NCI-H187 treated with DMSO at 0.1 percent for 48 hours (cell line): ENCODE measurements at regions not wholly inside any gene's neighbourhood (a gene's known extent, or its start where the extent isn't known, plus 50 kb on each side); places are given as distances from the start of the nearest gene placed in this dataset.
"Not testable (repeated sequence)": the region's sequence is repeated elsewhere in the genome, so short reads cannot be mapped to it uniquely, and the experiment has no call there.

Experiments
- DNase-seq: peaks from one replicate; lab custom pipeline; 2025; lab: John Stamatoyannopoulos, UW

DNA sequence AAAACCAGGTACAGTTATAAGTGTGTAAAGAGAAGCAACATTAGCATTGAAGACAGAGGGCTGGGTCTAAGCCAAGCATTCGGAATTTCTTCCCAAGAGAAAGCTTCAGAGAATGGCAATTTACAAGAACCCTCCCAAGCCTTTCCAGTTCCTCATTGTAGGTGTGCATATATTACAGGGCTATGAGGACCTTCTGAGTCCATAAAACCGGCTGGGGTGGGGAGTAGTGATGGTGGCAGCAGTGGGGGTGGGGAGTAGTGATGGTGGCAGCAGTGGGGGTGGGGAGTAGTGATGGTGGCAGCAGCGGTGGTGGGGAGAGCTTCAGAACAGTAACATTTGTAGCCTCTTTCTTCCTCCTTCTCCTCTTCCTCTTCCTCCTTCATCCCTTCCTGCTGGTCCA, 368.7 kb upstream of the UMPS start:
- no peak for DNase-seq

DNA sequence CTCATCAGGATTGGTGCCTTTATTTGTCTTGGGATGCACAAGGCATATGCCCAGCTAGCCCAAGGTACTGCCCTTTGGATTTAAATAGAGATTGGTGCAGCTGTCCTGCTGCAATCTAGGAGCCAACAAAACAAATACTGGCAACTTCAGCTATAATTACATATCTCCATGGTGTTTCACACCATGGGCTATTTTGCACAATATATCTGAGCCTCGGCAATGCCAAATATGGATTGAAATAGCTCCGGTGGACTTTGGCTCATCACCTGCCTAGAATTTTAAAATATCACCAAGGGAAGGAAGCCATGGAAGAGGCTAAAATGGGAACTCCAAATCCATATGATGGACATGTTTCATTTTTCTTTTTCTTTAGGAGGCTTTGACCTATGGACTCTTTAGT, 367.8 kb upstream of the UMPS start:
- no peak for DNase-seq

DNA sequence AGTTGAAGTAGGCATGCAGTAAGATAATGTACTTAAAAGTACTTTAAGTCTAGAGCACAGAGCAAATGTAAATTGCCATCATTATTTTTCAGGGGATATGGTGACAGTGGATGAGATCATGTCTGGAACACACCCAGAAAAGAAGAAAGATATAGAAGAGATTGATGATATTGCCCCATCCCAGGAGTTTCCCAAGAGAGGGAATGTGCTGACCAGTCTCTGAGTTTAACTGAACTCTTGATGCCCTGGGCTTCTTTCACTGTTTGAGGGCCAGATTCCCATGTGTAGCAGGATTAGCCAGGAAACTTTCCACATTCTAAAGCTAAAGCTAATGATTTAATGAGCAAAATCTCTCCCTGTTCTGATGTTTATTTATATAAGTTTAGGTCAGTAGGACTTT, 366.8 kb upstream of the UMPS start:
- DNase-seq, result no peak

DNA sequence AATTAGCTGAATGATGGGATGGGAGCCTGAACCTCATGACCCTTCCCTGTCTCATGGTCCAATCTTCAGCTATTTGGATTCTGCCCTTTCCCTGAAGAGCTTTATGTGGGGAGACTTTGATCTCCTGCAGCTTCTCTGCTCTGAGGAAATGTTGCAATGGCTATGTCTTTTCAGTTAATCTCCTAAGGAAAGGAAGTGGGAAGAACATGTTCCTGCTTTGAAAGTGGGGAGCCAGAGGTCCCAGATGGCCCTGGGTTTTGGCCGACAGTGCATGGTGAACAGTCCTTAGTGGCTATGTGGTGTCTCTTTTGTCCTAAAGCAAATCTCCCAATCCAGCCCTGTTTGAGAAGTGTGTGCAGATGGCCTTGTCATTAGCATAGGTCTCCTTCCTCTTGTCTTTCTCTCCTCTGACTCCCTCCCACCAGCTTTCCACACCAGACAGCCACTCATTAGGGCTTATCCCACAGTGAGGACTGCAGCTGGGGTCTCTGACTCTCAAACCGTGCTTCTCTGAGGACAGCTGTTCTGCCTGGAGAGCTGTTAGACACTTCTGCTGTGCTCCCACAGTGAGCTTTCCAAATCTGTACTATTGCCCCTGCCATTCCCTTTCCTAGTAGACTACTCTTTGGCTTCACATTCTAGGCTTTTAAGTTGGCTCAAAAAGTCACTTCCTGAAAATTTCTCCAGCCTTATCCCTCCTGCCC, 365.8 kb upstream of the UMPS start:
- DNase-seq, result no peak

GRCh38 chr3:124366655-124367054, 363.6 kb upstream of the UMPS start:
- DNase-seq, result not testable (repeated sequence)

GRCh38 chr3:124372775-124373174, 357.5 kb upstream of the UMPS start:
- DNase-seq, result peak; percentile 29

DNA sequence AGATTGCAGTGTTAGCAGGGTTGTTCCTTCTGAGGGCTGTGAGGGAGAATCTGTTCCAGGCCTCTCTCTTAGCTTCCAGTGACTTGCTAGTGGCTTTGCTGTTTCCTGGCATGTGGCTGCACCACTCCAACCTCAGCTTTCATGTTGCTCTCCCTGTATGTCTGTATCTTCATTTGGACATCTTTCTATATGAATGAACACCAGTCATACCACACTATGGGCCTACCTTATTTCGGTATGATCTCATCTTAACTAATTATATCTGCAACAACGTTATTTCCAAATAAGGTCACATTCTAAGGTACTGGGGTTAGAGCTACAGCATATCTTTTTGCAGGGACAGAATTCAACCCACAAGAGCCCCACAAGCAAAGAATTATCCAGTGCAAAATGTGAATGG, 356.7 kb upstream of the UMPS start:
- DNase-seq, result no peak

GRCh38 chr3:124374583-124374982, 355.7 kb upstream of the UMPS start:
- no peak for DNase-seq

DNA sequence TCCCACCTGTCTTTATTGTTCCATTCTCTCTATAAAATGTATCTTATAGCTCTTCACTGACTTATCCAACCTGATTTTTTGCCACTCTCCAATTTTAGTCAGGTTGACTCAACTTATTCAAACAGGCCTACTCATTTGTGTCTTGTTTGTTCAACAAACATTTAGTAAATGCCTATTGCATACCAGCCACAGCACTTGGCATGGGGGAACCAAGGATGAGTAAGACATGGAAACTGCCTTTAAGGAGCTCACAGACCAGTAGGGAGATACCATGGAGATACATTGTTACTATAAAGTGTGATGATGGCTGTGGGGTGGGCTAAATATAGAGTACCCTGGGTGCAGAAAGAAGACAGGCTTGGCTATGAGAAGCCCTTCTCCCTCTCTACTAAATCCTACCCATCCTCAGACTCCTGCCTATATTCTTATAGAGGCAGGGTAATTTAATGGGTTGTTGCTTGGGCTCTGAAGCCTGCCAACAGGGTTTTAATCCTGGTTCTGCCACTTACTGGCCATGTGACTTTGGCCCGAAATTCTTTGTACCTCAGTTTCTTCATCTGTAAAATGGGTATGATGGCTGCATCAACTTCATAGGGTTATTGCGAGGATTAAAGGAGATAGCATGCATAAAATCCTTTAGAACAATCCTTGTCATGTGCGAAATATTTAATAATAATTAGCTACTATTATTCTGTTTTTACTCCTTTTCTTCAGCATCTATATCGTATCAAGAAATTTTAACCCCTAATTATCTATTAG, 348.5 kb upstream of the UMPS start:
- DNase-seq, result no peak

- no peak for DNase-seq
Observed at GRCh38 chr3:124383051-124383450, 347.2 kb upstream of the UMPS start.

DNA sequence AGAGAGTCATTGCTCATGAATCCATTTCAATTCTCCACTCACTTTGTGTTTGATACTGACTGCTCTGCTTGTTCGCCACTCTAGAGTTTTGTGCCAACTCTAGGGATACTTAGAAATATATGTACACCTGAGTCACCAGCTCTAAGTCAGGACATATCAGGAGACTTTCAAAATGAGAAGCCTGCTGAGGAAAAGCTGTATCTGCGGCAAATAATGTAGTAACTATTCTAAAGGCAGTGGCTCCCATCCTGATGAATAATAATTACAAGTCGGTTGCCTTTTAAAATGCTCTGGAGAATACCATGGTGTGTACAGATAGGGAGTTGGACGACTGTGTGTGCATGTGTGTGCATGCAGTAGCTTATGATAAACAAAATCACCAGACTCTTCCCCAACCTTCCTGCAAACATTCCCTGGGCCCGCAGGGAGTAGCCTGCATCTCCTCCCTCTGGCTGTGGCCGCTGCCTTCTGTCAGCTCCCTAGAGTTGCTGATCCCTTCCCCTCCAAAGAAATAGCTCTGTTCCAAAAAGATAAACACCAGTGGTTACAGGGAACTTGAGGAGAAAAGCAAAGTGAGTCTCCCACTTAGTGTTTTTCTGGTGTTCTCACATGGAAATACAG, 346.3 kb upstream of the UMPS start:
- DNase-seq, result no peak

DNA sequence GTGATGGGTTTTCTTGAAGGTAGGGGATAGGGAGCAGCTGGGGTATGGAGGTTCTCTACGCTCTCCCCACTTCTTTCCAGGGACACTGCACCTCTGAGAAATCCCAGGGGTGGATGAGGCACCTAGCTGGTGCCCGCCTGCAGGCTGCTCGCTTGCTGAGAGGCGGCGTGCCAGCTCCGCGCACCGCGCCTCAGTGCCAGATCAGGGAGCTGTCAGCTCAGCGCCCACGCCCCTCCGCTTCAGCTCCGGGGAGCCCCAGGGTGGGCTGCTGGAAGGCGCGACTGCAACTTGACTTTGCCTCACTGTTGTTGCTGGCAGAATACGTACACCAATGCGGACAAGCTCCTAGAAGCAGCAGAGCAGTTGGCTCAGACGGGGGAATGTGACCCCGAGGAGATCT, 345.7 kb upstream of the UMPS start:
- DNase-seq, result no peak

DNA sequence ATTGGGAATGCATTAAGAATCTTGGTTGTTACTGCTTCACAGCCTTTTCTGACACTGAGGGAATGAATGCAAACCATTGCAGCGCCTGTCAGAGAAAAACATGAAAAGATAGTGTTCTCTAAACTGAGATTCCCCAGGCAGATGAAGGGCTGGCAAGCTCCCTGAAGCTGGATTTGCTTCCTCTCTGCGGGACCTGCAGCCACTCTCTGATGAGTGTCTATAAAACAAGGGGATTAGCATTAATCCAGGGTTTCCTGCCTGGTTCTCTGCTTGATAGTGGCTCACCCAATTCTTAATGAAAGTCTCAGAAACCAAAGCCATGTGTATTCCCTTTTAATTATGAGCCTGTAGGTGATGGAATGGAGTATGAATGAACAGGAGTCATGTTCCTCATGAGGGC, 344.3 kb upstream of the UMPS start:
- no peak for DNase-seq

- DNase-seq, result no peak
Observed at GRCh38 chr3:124386996-124387595, 343.2 kb upstream of the UMPS start.

- no peak for DNase-seq
Observed at GRCh38 chr3:124391774-124392173, 338.5 kb upstream of the UMPS start.

GRCh38 chr3:124393340-124393739, 336.9 kb upstream of the UMPS start:
- no peak for DNase-seq

DNA sequence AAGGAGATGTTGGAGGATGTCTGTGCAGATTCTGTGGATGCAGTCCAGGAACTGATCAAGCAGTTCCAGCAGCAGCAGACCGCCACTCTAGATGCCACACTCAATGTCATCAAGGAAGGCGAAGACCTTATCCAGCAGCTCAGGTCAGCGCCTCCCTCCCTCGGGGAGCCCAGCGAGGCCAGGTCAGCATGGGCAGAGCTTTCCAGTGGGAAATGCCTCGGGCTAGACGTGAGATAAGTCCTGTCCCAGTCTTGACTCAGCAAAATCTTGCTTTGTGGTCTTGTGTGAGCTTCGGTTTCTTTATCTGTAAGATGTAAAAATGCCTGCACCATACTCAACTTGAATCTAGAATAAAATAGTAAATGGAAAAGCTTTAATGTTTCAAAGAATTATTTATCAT, 335.1 kb upstream of the UMPS start:
- DNase-seq, result no peak

- no peak for DNase-seq
Observed at GRCh38 chr3:124395584-124396338, 334.5 kb upstream of the UMPS start.

- DNase-seq, result no peak
Observed at GRCh38 chr3:124396339-124396950, 333.8 kb upstream of the UMPS start.

DNA sequence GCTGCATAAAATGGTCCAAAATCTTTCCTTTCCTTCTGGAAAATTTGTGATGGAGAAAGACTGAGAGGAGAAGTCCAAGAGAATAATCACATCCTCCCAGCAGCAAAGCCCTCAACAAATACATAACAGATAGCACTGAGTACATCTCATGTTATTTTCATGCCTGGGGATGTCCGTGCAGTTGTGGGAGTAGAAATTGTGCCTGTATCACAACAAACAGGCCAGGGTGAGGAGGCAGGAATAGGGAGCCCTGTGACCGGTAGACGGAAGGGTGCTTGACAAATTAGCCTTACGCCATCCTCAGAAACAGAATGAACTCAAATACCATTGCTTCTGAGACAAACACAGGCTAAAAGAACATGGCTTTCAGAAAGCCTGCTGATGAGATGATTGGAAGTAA, 333.2 kb upstream of the UMPS start:
- DNase-seq, result no peak

- no peak for DNase-seq
Observed at GRCh38 chr3:124398594-124398993, 331.7 kb upstream of the UMPS start.

DNA sequence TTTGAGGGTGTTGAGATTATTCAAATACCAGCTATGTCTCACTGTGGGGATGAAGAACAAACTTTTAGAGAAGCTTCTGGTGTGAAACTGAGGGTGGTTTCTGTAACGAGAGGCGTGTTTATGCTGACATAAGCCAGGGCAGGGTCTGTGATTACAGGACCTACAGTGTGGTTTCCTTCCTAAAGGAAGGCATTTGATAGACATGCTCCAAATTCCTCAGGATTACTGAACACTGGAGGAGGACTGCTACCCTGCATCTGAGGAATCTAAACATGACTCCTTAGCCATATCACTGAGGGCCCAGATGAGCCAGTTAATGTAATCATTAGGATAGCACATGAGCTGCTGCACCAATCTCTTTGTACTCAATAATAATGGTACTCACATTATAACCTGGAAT, 328.4 kb upstream of the UMPS start:
- DNase-seq, result no peak
